SK-N-SH (cell line): ENCODE measurements at regions not wholly inside any gene's neighbourhood (a gene's known extent, or its start where the extent isn't known, plus 50 kb on each side); places are given as distances from the start of the nearest gene placed in this dataset.

Experiments
- CTCF ChIA-PET: fragments of 300-600, 350-600 bp; formaldehyde crosslinking; extraction: SDS; loops from one replicate; lab custom pipeline; 2021; lab: Yijun Ruan, JAX
- POLR2A ChIA-PET: fragments of 350-600 bp; sonication (Branson Sonifier 250); formaldehyde crosslinking; extraction: SDS; loops from one replicate; lab custom pipeline; 2020; ENCODE audit warnings: antibody characterized with exemption, inconsistent platforms; lab: Yijun Ruan, JAX
- DNase-seq: peaks from one replicate; pipeline ENCODE4 v3.0.0; 2012
- H2AFZ ChIP-seq: fragments of 200-600 bp; sonication (generic); 2 replicates; pipeline ENCODE4 v1.8.1; 2016; ENCODE audit warnings: antibody characterized with exemption, mild to moderate bottlenecking, low read depth
- H3F3A ChIP-seq: fragments of 200-600 bp; sonication (generic); replicated peaks from 2 replicates; pipeline ENCODE3; 2016; ENCODE audit warnings: antibody characterized with exemption, mild to moderate bottlenecking; ENCODE audit not compliant: insufficient read depth
- H3K27ac ChIP-seq, 2 experiments: fragments of 200-500 bp in 1 of 2; fragments of 200-600 bp in 1 of 2; sonication (Bioruptor generic) in 1 of 2; sonication (generic), shearing (Covaris generic) in 1 of 2; 2 replicates each; pipeline versions ENCODE4 v1.5.1 to v1.6.1; 2014 to 2016; ENCODE audit warnings: low read depth in 2 of 2, inconsistent platforms in 1 of 2, low read length in 1 of 2, mild to moderate bottlenecking in 1 of 2, mixed read lengths in 1 of 2
- H3K27me3 ChIP-seq: fragments of 200-600 bp; sonication (generic), shearing (Covaris generic); 2 replicates; pipeline ENCODE4 v1.6.1; 2016; ENCODE audit warnings: mixed run types; ENCODE audit not compliant: insufficient read depth
- H3K36me3 ChIP-seq, 2 experiments: fragments of 200-500 bp in 1 of 2; fragments of 200-600 bp in 1 of 2; sonication (Bioruptor generic) in 1 of 2; sonication (generic) in 1 of 2; replicated peaks in 1 of 2; 2 replicates each; pipeline versions ENCODE3 to v1.5.1; 2014 to 2016; ENCODE audit warnings: low read length in 1 of 2, mild to moderate bottlenecking in 1 of 2; ENCODE audit not compliant: insufficient read depth in 2 of 2, control insufficient read depth in 1 of 2
- H3K4me1 ChIP-seq, 2 experiments: fragments of 200-500 bp in 1 of 2; fragments of 200-600 bp in 1 of 2; sonication (Bioruptor generic) in 1 of 2; sonication (generic), shearing (Covaris generic) in 1 of 2; 2 replicates each; pipeline versions ENCODE4 v1.5.1 to v1.6.1; 2014 to 2016; ENCODE audit warnings: low read depth in 1 of 2, low read length in 1 of 2, mixed run types in 1 of 2; ENCODE audit not compliant: insufficient read depth in 2 of 2, control insufficient read depth in 1 of 2
- H3K4me2 ChIP-seq: fragments of 200-600 bp; sonication (generic), shearing (Covaris generic); 2 replicates; pipeline ENCODE4 v1.6.1; 2017; ENCODE audit warnings: mixed run types
- H3K4me3 ChIP-seq, 2 experiments: fragments of 200-500 bp in 1 of 2; fragments of 200-600 bp in 1 of 2; sonication (Bioruptor generic) in 1 of 2; sonication (generic), shearing (Covaris generic) in 1 of 2; 2 replicates each; pipeline versions ENCODE4 v1.5.1 to v1.8.1; 2014 to 2016; ENCODE audit warnings: low read depth in 2 of 2, inconsistent platforms in 1 of 2, low read length in 1 of 2, mild to moderate bottlenecking in 1 of 2, mixed read lengths in 1 of 2, moderate library complexity in 1 of 2
- H3K79me2 ChIP-seq: fragments of 200-600 bp; sonication (generic); 2 replicates; pipeline ENCODE4 v1.8.1; 2017; ENCODE audit warnings: mild to moderate bottlenecking; ENCODE audit not compliant: insufficient read depth
- H3K9ac ChIP-seq: fragments of 200-600 bp; sonication (generic); 2 replicates; pipeline ENCODE4 v1.6.1; 2017; ENCODE audit warnings: mixed run types
- H3K9me2 ChIP-seq: fragments of 200-600 bp; sonication (generic); 2 replicates; pipeline ENCODE4 v1.6.1; 2017; ENCODE audit warnings: mixed run types
- H3K9me3 ChIP-seq: fragments of 200-600 bp; sonication (generic); 2 replicates; pipeline ENCODE4 v1.6.1; 2017; ENCODE audit warnings: mixed run types, mild to moderate bottlenecking, moderate library complexity
- H4K20me1 ChIP-seq: fragments of 200-600 bp; sonication (generic); 2 replicates; pipeline ENCODE4 v1.6.1; 2017; ENCODE audit warnings: mild to moderate bottlenecking, mixed run types; ENCODE audit not compliant: insufficient read depth
- ELF1 ChIP-seq: IDR thresholded peaks from 2 replicates; pipeline ENCODE4 v1.4.0; 2012
- EP300 ChIP-seq, 2 experiments: IDR thresholded peaks; 2 replicates each; pipeline versions ENCODE4 v1.4.0 to v1.6.1; 2012; ENCODE audit warnings: borderline replicate concordance in 1 of 2, low read depth in 1 of 2, low read length in 1 of 2
- EZH2phosphoT487 ChIP-seq: fragments of 200-600 bp; sonication (generic); IDR thresholded peaks from 2 replicates; pipeline ENCODE4 v1.6.1; 2017; ENCODE audit warnings: low read depth, mixed run types, mild to moderate bottlenecking, antibody characterized with exemption, moderate library complexity, borderline replicate concordance
- FOSL2 ChIP-seq: IDR thresholded peaks from 2 replicates; pipeline ENCODE4 v1.4.0; 2012; ENCODE audit warnings: low read depth, mild to moderate bottlenecking, moderate library complexity, borderline replicate concordance
- FOXJ3 ChIP-seq: sonication (generic); formaldehyde crosslinking; IDR thresholded peaks from 2 replicates; pipeline ENCODE4 v1.5.1; 2020; ENCODE audit warnings: mild to moderate bottlenecking, missing genetic modification reagents
- IRF3 ChIP-seq: fragments of 150-350 bp; IDR thresholded peaks from 2 replicates; pipeline ENCODE4 v1.6.1; 2016; ENCODE audit warnings: mild to moderate bottlenecking, low read depth, low read length
- MEF2A ChIP-seq: IDR thresholded peaks from 2 replicates; pipeline ENCODE4 v1.4.0; 2012; ENCODE audit warnings: low read depth, borderline replicate concordance
- MXI1 ChIP-seq: IDR thresholded peaks from 2 replicates; pipeline ENCODE4 v1.6.1; 2012; ENCODE audit warnings: mild to moderate bottlenecking, low read depth, low read length, improper control_type of control experiment
- NFIC ChIP-seq: IDR thresholded peaks from 2 replicates; pipeline ENCODE4 v1.4.0; 2012; ENCODE audit warnings: borderline replicate concordance
- POLR2AphosphoS5 ChIP-seq: IDR thresholded peaks from 2 replicates; pipeline ENCODE4 v1.6.1; 2012; ENCODE audit warnings: low read depth, low read length
- RCOR1 ChIP-seq: fragments of 150-350 bp; IDR thresholded peaks from 2 replicates; pipeline ENCODE4 v1.6.1; 2017; ENCODE audit warnings: antibody characterized with exemption, low read length
- RFX5 ChIP-seq: IDR thresholded peaks from 2 replicates; pipeline ENCODE4 v1.6.1; 2012; ENCODE audit warnings: mild to moderate bottlenecking, improper control_type of control experiment, low read length
- TAF1 ChIP-seq: IDR thresholded peaks from 2 replicates; pipeline ENCODE4 v1.6.1; 2012; ENCODE audit warnings: low read depth, mild to moderate bottlenecking, low read length, moderate library complexity, borderline replicate concordance
- YY1 ChIP-seq: IDR thresholded peaks from 2 replicates; pipeline ENCODE4 v1.4.0; 2012; ENCODE audit warnings: low read depth, mild to moderate bottlenecking
- WGBS: methylation state at CpG from one replicate; pipeline ENCODE4 v1.1.6; 2017; ENCODE audit warnings: low lambda C conversion rate; 5-methylcytosine and 5-hydroxymethylcytosine counted together
- TF ChIP-seq, protein P1 (sequence below): IDR thresholded peaks from 2 replicates; pipeline ENCODE4 v1.4.0; 2012; ENCODE audit warnings: low read depth, borderline replicate concordance
- TF ChIP-seq, protein P2 (sequence below): fragments of 200-600 bp; sonication (generic); IDR thresholded peaks from 2 replicates; pipeline ENCODE4 v1.6.1; 2017; ENCODE audit warnings: antibody characterized with exemption, mild to moderate bottlenecking, moderate library complexity

DNA sequence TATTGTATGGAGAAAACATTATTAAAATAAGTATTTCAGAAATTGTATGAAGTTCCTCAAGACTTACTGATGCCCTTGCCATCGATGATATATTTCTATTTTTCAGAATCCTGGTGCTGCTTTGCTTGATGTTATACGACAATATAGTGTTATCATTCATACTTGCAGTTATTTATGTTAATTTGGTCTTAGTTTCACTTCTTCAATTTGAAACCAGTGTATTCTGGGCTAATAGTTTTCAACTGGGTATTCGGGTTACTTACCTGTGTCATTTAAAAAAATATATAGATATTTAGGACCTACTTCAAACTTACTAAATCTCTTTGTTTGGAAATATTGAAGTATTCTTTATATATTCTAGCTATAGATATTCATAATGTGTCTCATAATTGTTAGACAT is 1414.7 kb downstream of the C4orf33 start:
- H3F3A ChIP-seq: no peaks in the 10 kb centered on the region
- H3K9me2 ChIP-seq: no peaks in the 10 kb centered on the region
- CTCF ChIA-PET: interaction anchor here (0.9 kb wide), 1 partner anchor 13 kb away, joined by 3 read pairs; no protein-coding TSS in a partner anchor
- H3K9ac ChIP-seq: no peak overlapping the region
- 11% methylated on average over 3 of the region's 3 CpGs for WGBS
- no peak overlapping the region for H2AFZ ChIP-seq
- DNase-seq: no peak
- no peak overlapping the region for H3K27ac ChIP-seq
- TF ChIP-seq, protein P1, sequence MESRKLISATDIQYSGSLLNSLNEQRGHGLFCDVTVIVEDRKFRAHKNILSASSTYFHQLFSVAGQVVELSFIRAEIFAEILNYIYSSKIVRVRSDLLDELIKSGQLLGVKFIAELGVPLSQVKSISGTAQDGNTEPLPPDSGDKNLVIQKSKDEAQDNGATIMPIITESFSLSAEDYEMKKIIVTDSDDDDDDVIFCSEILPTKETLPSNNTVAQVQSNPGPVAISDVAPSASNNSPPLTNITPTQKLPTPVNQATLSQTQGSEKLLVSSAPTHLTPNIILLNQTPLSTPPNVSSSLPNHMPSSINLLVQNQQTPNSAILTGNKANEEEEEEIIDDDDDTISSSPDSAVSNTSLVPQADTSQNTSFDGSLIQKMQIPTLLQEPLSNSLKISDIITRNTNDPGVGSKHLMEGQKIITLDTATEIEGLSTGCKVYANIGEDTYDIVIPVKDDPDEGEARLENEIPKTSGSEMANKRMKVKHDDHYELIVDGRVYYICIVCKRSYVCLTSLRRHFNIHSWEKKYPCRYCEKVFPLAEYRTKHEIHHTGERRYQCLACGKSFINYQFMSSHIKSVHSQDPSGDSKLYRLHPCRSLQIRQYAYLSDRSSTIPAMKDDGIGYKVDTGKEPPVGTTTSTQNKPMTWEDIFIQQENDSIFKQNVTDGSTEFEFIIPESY: no peak
- TF ChIP-seq POLR2AphosphoS5 (no peak), YY1 (no peak), IRF3 (no peak), RFX5 (no peak), FOSL2 (no peak), EZH2phosphoT487 (no peak), MXI1 (no peak), ELF1 (no peak), MEF2A (no peak), TAF1 (no peak), RCOR1 (no peak), FOXJ3 (CRISPR knock-in tag) (no peak), EP300 (IDR thresholded peaks at IDR 0.05; ENCODE audit: borderline replicate concordance in 1 of 2, low read depth in 1 of 2, low read length in 1 of 2) (no peak), NFIC (no peak)
- TF ChIP-seq, protein P2, sequence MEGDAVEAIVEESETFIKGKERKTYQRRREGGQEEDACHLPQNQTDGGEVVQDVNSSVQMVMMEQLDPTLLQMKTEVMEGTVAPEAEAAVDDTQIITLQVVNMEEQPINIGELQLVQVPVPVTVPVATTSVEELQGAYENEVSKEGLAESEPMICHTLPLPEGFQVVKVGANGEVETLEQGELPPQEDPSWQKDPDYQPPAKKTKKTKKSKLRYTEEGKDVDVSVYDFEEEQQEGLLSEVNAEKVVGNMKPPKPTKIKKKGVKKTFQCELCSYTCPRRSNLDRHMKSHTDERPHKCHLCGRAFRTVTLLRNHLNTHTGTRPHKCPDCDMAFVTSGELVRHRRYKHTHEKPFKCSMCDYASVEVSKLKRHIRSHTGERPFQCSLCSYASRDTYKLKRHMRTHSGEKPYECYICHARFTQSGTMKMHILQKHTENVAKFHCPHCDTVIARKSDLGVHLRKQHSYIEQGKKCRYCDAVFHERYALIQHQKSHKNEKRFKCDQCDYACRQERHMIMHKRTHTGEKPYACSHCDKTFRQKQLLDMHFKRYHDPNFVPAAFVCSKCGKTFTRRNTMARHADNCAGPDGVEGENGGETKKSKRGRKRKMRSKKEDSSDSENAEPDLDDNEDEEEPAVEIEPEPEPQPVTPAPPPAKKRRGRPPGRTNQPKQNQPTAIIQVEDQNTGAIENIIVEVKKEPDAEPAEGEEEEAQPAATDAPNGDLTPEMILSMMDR: no peak
- H3K27me3 ChIP-seq: no peaks in the 10 kb centered on the region
- POLR2A ChIA-PET: no interaction called here
- no peaks in the 10 kb centered on the region for H4K20me1 ChIP-seq
- no peaks in the 10 kb centered on the region for H3K4me1 ChIP-seq
- H3K4me2 ChIP-seq: no peak overlapping the region
- H3K4me3 ChIP-seq: no peak overlapping the region
- no peaks in the 10 kb centered on the region for H3K9me3 ChIP-seq
- H3K79me2 ChIP-seq: no peaks in the 10 kb centered on the region
- H3K36me3 ChIP-seq: no peaks in the 10 kb centered on the region
